ENCODE measurements at regions not wholly inside any gene's neighbourhood (a gene's known extent, or its start where the extent isn't known, plus 50 kb on each side); places are given as distances from the start of the nearest gene placed in this dataset.

DNA sequence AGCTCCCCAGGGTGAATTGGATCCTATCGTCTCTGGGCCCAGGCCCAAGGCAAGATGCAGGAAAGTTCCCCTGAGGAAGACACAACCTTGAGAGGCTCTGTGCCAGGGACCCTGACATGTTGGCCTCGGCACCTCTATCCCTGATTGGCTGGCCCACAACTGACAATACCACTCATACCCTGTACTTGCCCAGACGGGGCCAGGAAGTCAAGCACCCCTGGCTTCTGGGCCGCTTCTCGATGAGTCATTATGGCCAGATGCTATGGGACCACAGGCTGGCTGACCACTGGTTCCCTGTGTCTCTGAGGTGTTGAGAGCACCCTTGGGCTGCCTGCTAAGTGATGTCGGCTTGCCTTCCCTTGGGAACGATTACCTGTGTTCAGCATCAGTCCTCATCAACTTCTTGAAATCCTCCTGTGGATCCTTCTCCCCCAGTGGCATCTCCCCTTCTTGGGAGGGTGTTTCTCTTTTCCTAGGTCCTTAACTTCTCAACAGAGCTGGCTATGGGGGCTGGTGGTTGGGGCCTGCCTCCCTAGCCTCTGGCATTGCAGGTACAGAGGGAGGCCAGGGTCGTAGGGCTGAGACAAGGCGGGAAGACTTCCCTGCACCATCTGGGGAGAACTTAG lies 54.5 kb upstream of the MAMLD1 start:
- no peak for DNase-seq

DNA sequence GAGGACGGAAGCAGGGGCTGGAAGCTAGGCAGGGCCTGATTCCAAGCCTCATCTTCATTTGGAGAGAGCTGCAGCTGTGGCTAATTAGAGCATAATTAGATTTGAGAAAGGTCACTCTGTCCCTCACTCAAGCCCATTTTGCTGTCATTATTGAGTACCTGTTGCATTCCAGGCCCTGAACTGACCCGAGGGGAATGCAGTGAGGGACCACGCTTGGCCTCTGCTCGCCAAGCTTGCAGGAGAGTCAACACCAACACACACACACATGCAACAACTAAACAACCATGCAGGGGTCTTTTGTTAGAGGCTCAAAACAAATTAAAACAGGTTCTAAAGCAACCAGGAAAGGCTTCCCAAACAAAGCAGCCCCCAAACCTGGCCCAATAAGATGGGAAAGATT lies 52.7 kb upstream of the MAMLD1 start:
- DNase-seq = no peak

DNA sequence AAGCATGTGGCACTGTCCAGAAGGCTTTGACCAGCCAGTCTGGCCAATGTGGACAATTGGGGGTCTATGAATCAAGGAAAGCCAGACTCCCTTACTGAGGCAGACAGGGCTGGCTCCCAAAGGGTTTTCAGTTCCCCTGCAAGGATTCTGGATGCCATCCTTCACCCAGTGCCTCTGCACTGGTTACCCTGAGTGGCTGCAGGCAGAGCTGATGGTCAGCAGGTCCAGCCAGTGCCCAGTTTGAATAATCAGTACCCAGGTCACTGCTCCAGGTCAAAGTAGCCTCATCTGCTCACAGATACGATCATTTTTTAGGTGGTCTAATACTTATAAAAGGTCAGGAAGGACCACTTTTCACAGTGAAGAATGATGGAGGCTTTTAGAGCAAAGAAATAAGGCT lies 52.2 kb upstream of the MAMLD1 start:
- DNase-seq = no peak

DNA sequence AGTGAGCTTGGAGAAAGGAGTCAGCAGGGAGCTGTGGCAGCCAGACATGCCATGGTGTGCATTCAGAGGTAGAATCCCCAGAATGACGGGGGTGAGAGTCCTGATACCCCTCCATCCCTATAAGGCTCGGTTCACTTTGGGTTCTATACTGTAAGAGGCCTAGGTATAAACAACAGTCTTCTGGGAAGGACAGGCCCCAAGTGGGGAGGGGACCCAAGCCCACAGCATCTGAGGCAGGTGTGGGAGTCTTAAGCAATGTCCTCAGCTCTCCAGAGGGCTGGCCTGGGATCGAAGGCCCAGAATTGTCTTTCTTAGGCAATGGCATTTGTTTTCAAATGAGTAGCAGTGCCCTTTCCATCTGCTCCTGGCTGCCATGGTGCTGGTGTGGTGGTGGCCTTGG lies 50.2 kb upstream of the MAMLD1 start:
- no peak for DNase-seq
